Testis (tissue), 2 donors: ENCODE measurements at regions not wholly inside any gene's neighbourhood (a gene's known extent, or its start where the extent isn't known, plus 50 kb on each side); places are given as distances from the start of the nearest gene placed in this dataset.

Experiments used
- CTCF ChIP-seq, 3 experiments: fragments of 450-650 bp in 2 of 3; fragments of 200-600 bp in 1 of 3; sonication (generic) in 1 of 3; IDR thresholded peaks; one replicate each; pipeline ENCODE4 v1.5.1; 2016 to 2019; ENCODE audit warnings: antibody characterized with exemption in 3 of 3, mild to moderate bottlenecking in 2 of 3, moderate library complexity in 1 of 3
- POLR2A ChIP-seq: fragments of 450-650 bp; IDR thresholded peaks from one replicate; pipeline ENCODE4 v1.6.1; 2017; ENCODE audit warnings: antibody characterized with exemption, mild to moderate bottlenecking, moderate library complexity

- TF ChIP-seq CTCF (IDR thresholded peaks at IDR 0.05), result no peak
- TF ChIP-seq POLR2A, result no peak
Measured at GRCh38 chr3:166788936-166789335, 591.2 kb downstream of the ZBBX start.
